ENCODE measurements at regions not wholly inside any gene's neighbourhood (a gene's known extent, or its start where the extent isn't known, plus 50 kb on each side); places are given as distances from the start of the nearest gene placed in this dataset.

DNA sequence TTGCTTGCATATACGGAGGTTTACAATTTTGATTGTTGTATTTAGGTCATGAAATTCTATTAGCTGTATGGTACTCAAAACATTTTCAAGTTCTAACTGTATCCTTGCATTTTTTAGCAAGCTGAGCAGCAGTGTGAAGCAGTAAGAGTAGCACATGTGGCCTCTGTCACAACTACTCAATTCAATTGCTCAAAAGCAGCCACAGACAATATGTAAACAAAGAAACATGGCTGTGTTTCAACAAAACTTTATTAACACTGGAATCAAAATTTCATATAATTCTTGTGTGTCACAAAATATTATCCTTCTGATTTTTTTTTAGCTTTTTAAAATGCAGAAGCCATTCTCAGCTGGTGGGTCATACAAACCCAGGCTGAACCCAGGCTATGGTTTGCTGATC is 266.7 kb upstream of the LRRN1 start:
- H3K4me3 ChIP-seq = no peak overlapping the region
- ChIA-PET POLR2A (no interaction called here), CTCF (interaction anchor here (0.6 kb wide), 1 partner anchor 461 kb away, joined by 4 read pairs; no protein-coding TSS in a partner anchor)
- H3K9me3 ChIP-seq = no peaks in the 10 kb centered on the region
- 0% methylated on average over 1 of the region's 1 CpG for WGBS (ENCODE audit: missing lambda C conversion rate)
- TF ChIP-seq, protein P1, sequence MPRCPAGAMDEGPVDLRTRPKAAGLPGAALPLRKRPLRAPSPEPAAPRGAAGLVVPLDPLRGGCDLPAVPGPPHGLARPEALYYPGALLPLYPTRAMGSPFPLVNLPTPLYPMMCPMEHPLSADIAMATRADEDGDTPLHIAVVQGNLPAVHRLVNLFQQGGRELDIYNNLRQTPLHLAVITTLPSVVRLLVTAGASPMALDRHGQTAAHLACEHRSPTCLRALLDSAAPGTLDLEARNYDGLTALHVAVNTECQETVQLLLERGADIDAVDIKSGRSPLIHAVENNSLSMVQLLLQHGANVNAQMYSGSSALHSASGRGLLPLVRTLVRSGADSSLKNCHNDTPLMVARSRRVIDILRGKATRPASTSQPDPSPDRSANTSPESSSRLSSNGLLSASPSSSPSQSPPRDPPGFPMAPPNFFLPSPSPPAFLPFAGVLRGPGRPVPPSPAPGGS (IDR thresholded peaks at IDR 0.05) = no peak
- TF ChIP-seq NPAS2 (CRISPR knock-in tag; IDR thresholded peaks at IDR 0.05; ENCODE audit: borderline replicate concordance) = no peak
- no peak overlapping the region for H3K4me2 ChIP-seq
- DNase-seq (ENCODE audit: low read depth in 1 of 2, low spot score in 1 of 2) (no peak), FAIRE-seq (no peak), ATAC-seq (no peak)
- no peaks in the 10 kb centered on the region for H3K4me1 ChIP-seq
- H3K27ac ChIP-seq = no peak overlapping the region

DNA sequence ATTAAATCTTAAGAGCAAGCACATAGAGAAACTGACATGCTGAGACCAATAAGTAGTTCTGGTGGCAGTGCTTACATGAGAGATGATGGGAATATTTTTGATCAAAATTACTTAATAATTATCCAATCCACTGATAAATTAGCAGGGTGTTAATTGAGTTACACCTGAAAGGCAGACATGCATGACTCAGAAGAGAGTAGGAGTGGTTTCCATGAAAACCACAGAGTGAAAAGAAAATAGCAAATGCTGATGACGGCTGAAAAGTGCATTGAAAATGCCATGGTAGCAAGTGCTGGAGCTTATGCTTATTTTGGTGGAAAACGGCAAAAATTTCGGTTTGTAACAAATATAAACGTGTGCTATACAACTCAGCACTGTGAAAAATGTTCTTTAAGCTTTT is 267.8 kb upstream of the LRRN1 start:
- FAIRE-seq (no peak), ATAC-seq (no peak), DNase-seq (ENCODE audit: low read depth in 1 of 2, low spot score in 1 of 2) (no peak)
- no peaks in the 10 kb centered on the region for H3K4me1 ChIP-seq
- under 1% methylated on average over 4 of the region's 4 CpGs for WGBS (ENCODE audit: missing lambda C conversion rate)
- no peak overlapping the region for H3K4me3 ChIP-seq
- TF ChIP-seq SMC3 (IDR thresholded peaks at IDR 0.05) = no peak
- no peak for TF ChIP-seq FOSL2 (IDR thresholded peaks at IDR 0.05)
- no peak for TF ChIP-seq FOSL2 (CRISPR knock-in tag; IDR thresholded peaks at IDR 0.05)
- TF ChIP-seq CBX8 (IDR thresholded peaks at IDR 0.05) = no peak
- no peak for TF ChIP-seq MYC (IDR thresholded peaks at IDR 0.05; ENCODE audit: borderline replicate concordance, low read length)
- TF ChIP-seq, protein P2, sequence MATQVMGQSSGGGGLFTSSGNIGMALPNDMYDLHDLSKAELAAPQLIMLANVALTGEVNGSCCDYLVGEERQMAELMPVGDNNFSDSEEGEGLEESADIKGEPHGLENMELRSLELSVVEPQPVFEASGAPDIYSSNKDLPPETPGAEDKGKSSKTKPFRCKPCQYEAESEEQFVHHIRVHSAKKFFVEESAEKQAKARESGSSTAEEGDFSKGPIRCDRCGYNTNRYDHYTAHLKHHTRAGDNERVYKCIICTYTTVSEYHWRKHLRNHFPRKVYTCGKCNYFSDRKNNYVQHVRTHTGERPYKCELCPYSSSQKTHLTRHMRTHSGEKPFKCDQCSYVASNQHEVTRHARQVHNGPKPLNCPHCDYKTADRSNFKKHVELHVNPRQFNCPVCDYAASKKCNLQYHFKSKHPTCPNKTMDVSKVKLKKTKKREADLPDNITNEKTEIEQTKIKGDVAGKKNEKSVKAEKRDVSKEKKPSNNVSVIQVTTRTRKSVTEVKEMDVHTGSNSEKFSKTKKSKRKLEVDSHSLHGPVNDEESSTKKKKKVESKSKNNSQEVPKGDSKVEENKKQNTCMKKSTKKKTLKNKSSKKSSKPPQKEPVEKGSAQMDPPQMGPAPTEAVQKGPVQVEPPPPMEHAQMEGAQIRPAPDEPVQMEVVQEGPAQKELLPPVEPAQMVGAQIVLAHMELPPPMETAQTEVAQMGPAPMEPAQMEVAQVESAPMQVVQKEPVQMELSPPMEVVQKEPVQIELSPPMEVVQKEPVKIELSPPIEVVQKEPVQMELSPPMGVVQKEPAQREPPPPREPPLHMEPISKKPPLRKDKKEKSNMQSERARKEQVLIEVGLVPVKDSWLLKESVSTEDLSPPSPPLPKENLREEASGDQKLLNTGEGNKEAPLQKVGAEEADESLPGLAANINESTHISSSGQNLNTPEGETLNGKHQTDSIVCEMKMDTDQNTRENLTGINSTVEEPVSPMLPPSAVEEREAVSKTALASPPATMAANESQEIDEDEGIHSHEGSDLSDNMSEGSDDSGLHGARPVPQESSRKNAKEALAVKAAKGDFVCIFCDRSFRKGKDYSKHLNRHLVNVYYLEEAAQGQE (IDR thresholded peaks at IDR 0.05) = no peak
- TF ChIP-seq TP53 (CRISPR knock-in tag; IDR thresholded peaks at IDR 0.05) = no peak
- H3K27ac ChIP-seq = no peak overlapping the region
- no peak overlapping the region for H3K4me2 ChIP-seq
- POLR2A ChIA-PET = no interaction called here
- H3K9me3 ChIP-seq = no peaks in the 10 kb centered on the region
- CTCF ChIA-PET = no interaction called here

DNA sequence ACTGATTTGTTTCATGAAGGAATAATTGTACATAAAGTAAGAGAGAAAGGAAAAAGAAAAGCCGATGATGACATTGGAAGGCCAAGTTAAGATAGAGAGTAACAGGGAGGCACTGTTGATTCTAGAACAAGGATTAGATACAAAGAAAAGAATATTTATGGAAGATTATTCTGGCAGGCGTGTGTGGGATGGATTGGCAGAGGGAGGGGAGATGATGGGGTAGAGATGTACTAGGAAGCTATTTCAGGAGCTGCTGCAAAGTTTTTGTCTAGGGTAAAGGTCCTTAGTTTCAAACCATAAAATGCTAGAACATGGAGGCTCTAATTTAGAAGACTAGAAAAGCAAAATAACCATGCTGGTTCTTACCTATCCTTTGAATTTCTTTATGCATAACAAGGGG is 280.0 kb upstream of the LRRN1 start:
- TF ChIP-seq MAZ (IDR thresholded peaks at IDR 0.05; ENCODE audit: borderline replicate concordance, low read depth, low read length) (no peak), ZSCAN20 (CRISPR knock-in tag; IDR thresholded peaks at IDR 0.05) (no peak), HEYL (CRISPR knock-in tag; IDR thresholded peaks at IDR 0.05) (no peak), FOSB (CRISPR knock-in tag; IDR thresholded peaks at IDR 0.05) (no peak), SREBF2 (IDR thresholded peaks at IDR 0.05) (no peak), MAFK (IDR thresholded peaks at IDR 0.05; ENCODE audit: partially characterized antibody) (no peak), PHF8 (IDR thresholded peaks at IDR 0.05; ENCODE audit: borderline replicate concordance, low read depth) (no peak), RAD21 (conservative IDR thresholded peaks at IDR 0.05 in 1 of 2, IDR thresholded peaks at IDR 0.05 in 1 of 2) (no peak), HOXB13 (CRISPR knock-in tag; IDR thresholded peaks at IDR 0.05; ENCODE audit: low read depth) (no peak), RFX5 (IDR thresholded peaks at IDR 0.05) (no peak), CBX2 (IDR thresholded peaks at IDR 0.05; ENCODE audit: borderline replicate concordance, low read depth) (no peak), EP300 (IDR thresholded peaks at IDR 0.05) (no peak), RARB (CRISPR knock-in tag; IDR thresholded peaks at IDR 0.05) (no peak), CEBPB (IDR thresholded peaks at IDR 0.05) (no peak), HDAC2 (IDR thresholded peaks at IDR 0.05) (no peak), NFE2L2 (conservative IDR thresholded peaks at IDR 0.05; ENCODE audit: low read length) (no peak)
- TF ChIP-seq, protein P3, sequence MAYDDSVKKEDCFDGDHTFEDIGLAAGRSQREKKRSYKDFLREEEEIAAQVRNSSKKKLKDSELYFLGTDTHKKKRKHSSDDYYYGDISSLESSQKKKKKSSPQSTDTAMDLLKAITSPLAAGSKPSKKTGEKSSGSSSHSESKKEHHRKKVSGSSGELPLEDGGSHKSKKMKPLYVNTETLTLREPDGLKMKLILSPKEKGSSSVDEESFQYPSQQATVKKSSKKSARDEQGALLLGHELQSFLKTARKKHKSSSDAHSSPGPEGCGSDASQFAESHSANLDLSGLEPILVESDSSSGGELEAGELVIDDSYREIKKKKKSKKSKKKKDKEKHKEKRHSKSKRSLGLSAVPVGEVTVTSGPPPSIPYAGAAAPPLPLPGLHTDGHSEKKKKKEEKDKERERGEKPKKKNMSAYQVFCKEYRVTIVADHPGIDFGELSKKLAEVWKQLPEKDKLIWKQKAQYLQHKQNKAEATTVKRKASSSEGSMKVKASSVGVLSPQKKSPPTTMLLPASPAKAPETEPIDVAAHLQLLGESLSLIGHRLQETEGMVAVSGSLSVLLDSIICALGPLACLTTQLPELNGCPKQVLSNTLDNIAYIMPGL (CRISPR knock-in tag; IDR thresholded peaks at IDR 0.05; ENCODE audit: borderline replicate concordance) = no peak
- TF ChIP-seq, protein P1 (IDR thresholded peaks at IDR 0.05) = no peak
- ATAC-seq = no peak
- ChIA-PET CTCF (interaction anchor here (0.6 kb wide), 1 partner anchor 59 kb away, joined by 3 read pairs; no protein-coding TSS in a partner anchor), POLR2A (no interaction called here)
- Histone ChIP-seq H3K4me1 (no peaks in the 10 kb centered on the region), H3K4me3 (no peak overlapping the region), H3K9me3 (no peaks in the 10 kb centered on the region), H3K27ac (no peak overlapping the region), H3K4me2 (no peak overlapping the region)
- whole genome bisulfite sequencing (ENCODE audit: missing lambda C conversion rate) = 0% methylated on average over 2 of the region's 2 CpGs
- FAIRE-seq = no peak
- no peak for DNase-seq (ENCODE audit: low read depth in 1 of 2, low spot score in 1 of 2)

Data from A549 (cell line).